PC-9 (cell line): ENCODE measurements at regions not wholly inside any gene's neighbourhood (a gene's known extent, or its start where the extent isn't known, plus 50 kb on each side); places are given as distances from the start of the nearest gene placed in this dataset.

Experiments used
- CTCF ChIP-seq: fragments of 200-600 bp; sonication (generic); conservative IDR thresholded peaks from 2 replicates; pipeline ENCODE4 v1.6.1; 2017; ENCODE audit warnings: mixed run types, antibody characterized with exemption, mild to moderate bottlenecking, moderate library complexity
- EZH2 ChIP-seq: fragments of 200-600 bp; sonication (generic); IDR thresholded peaks from 2 replicates; pipeline ENCODE4 v1.8.0; 2017; ENCODE audit warnings: antibody characterized with exemption, low read depth

GRCh38 chr2:120488531-120488930 is 142.6 kb downstream of the INHBB start:
- TF ChIP-seq CTCF (no peak), EZH2 (no peak)
